Thyroid gland (tissue), 4 donors: ENCODE measurements at regions not wholly inside any gene's neighbourhood (a gene's known extent, or its start where the extent isn't known, plus 50 kb on each side); places are given as distances from the start of the nearest gene placed in this dataset.

ENCODE experiments used
- POLR2A ChIP-seq, 2 donors: fragments of 450-650 bp; IDR thresholded peaks; one replicate each; pipeline ENCODE4 v1.6.1; 2017; ENCODE audit warnings: antibody characterized with exemption in 2 of 2, mild to moderate bottlenecking in 2 of 2, moderate library complexity in 1 of 2
- TF ChIP-seq, protein P1 (sequence below), 6 experiments: fragments of 200-600 bp in 3 of 6; fragments of 450-650 bp in 3 of 6; sonication (generic) in 3 of 6; IDR thresholded peaks; one replicate each; pipeline ENCODE4 v1.5.1; 2016 to 2019; ENCODE audit warnings: antibody characterized with exemption in 6 of 6, mild to moderate bottlenecking in 2 of 6, inconsistent platforms in 1 of 6, moderate library complexity in 1 of 6

DNA sequence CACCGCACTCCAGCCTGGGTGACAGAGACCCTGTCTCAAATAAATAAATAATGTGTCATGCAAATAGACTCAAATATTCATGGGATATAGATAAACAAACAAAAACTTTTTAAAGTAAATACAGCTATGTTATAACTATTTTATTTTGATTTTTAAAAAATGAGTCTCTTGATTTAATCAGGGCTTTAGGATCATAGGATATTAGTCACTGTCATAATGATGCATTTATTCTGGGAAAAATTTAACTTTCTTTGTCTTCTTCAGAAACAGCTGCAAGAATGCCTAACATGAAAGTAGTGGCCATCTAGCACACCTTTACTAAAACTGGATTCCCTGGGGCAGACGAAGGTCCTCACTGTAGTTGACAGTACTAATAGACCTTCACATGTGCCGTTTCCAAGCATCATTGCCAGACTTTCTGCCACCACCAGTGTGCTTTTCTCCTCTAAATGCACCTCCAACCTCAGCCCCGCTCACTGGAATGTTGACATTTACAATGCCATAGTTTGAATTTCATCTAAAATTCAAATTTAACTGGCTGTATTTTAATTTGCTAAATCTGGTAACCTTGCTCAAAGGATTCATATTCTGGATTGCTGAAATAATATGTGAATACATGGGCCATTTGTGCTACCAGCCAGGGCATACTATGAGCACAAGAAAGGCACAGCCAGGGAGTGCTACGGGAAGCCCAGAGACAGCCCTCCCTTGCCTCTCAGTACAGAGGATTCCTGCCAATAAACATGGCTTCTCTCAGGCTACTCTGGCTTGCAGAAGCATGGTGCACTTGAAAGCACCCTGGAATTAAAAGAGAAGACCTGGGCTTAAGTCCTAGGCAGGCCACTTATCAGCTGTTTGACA lies 63.4 kb upstream of the ADO start:
- TF ChIP-seq, protein P1, sequence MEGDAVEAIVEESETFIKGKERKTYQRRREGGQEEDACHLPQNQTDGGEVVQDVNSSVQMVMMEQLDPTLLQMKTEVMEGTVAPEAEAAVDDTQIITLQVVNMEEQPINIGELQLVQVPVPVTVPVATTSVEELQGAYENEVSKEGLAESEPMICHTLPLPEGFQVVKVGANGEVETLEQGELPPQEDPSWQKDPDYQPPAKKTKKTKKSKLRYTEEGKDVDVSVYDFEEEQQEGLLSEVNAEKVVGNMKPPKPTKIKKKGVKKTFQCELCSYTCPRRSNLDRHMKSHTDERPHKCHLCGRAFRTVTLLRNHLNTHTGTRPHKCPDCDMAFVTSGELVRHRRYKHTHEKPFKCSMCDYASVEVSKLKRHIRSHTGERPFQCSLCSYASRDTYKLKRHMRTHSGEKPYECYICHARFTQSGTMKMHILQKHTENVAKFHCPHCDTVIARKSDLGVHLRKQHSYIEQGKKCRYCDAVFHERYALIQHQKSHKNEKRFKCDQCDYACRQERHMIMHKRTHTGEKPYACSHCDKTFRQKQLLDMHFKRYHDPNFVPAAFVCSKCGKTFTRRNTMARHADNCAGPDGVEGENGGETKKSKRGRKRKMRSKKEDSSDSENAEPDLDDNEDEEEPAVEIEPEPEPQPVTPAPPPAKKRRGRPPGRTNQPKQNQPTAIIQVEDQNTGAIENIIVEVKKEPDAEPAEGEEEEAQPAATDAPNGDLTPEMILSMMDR (IDR thresholded peaks at IDR 0.05), result no peak
- TF ChIP-seq POLR2A (IDR thresholded peaks at IDR 0.05), result no peak
